Stimulated activated CD4-positive, alpha-beta T cell treated with anti-CD3 and anti-CD28 coated beads, TNF-alpha, amount 100 ng/mL, for 48 hours (primary cell): ENCODE measurements at regions not wholly inside any gene's neighbourhood (a gene's known extent, or its start where the extent isn't known, plus 50 kb on each side); places are given as distances from the start of the nearest gene placed in this dataset.
A peak's percentile ranks its signal among the peaks of the same experiment; 100 is the strongest.
"Not testable (repeated sequence)": the region's sequence is repeated elsewhere in the genome, so short reads cannot be mapped to it uniquely, and the experiment has no call there.

ENCODE experiments used
- DNase-seq, 3 donors: peaks; one replicate each; pipeline ENCODE4 v3.0.0-alpha.2; 2020; ENCODE audit warnings: low read depth in 3 of 3

GRCh38 chr16:52976539-52977167, 76.0 kb downstream of the CHD9NB start:
- no peak for DNase-seq

GRCh38 chr16:52967744-52968143, 85.0 kb downstream of the CHD9NB start:
- DNase-seq: no peak

- no peak for DNase-seq
Measured at GRCh38 chr16:52964290-52964689, 88.4 kb downstream of the CHD9NB start.

DNA sequence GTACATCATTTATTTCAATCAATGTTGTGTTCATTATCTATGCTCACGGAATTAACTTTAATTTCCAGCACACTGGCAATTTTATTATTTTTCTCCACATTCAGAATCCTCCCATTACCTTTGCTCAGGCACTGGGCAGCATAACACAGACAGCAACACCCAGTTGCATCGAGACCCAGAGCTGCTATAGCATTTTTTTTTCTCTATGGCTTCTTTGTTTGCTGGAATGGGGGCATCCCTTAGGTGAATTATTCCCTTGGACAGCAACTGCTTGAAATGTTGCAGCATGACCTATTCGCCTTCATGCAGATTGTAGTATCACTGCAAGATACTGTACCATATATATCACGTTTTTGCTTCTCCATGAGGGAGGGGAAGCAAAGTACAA, 88.8 kb downstream of the CHD9NB start:
- DNase-seq: no peak

GRCh38 chr16:52963212-52963854, 89.4 kb downstream of the CHD9NB start:
- no peak for DNase-seq

DNA sequence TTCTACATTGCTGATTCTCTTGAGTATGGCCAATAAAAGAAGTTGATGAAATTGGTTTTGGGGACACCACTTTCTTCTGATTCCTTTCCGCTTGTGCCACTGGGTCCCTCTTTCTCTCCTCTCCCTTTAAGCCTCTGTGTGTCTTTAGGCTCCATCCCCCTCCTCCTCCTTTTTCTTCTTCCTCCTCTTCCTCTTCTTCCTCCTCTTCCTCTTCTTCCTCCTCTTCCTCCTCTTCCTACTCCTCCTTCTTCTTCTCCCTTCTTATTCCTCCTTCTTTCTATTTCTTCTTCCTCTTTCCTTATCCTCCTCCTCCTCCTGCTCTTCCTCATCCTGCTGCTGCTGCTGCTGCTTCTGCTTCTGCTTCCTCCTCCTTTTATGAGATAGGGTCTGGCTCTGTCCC, 93.7 kb downstream of the CHD9NB start:
- no peak for DNase-seq

GRCh38 chr16:52957199-52957598, 95.5 kb downstream of the CHD9NB start:
- DNase-seq: no peak

- no peak for DNase-seq
Measured at GRCh38 chr16:52956044-52956443, 96.7 kb downstream of the CHD9NB start.

DNA sequence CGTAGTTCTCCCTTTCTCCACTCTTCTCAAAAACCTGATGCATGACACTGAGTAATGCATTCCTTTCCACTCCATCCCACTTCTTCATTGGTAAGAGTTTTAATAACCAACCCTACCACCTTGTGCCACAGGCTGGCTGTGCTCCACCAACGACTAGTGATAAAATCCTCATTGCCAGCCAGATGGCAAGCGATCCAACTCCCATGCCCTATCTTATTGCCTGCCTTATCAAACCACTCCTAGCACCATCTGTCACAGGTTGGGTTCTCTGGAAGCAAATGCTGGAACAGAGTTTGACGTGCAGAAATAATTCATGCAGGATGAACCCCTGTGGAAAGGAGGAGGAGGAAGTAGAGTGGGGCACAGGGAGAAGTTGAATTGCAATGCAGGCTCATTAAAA, 99.5 kb downstream of the CHD9NB start:
- DNase-seq: no peak

DNA sequence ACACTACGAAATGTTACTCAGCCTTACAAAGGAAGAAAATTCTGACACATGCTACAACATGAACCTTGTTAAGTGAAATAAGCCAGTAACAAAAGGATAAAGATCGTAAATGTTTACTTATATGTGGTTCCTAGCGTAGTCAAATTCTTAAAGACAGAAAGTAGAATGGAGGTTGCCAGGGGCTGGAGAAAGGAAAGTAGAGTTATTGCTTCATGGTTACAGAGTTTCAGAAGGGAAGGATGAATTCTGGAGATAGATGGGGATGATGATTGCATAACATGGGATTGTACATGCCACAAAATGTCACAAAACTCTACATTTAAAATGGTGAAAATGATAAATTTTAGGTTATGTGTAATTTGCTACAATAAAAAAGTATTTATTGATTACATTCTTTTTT, 103.8 kb downstream of the CHD9NB start:
- no peak for DNase-seq

- DNase-seq: no peak
Measured at GRCh38 chr16:52932321-52932720, 120.4 kb downstream of the CHD9NB start.

GRCh38 chr16:52929478-52930400, 123.0 kb downstream of the CHD9NB start:
- DNase-seq: no peak

GRCh38 chr16:52928955-52929354, 123.7 kb downstream of the CHD9NB start:
- no peak for DNase-seq

DNA sequence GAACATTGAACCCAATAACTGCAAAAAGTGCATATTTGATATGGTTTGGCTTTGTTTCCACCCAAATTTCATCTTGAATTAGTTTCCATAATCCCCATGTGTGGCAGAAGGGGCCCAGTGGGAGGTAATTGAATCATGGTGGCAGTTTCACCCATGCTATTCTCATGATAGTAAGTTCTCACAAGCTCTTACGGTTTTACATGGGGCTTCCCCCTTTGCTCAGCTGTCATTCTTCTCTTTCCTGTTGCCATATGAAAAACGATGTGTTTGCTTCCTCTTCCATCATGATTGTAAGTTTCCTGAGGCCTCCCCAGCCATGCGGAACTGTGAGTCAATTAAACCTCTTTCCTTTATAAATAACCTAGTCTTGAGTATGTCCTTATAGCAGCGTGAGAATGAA, 127.6 kb downstream of the CHD9NB start:
- DNase-seq: no peak

GRCh38 chr16:52924162-52924561, 128.5 kb downstream of the CHD9NB start:
- no peak for DNase-seq

DNA sequence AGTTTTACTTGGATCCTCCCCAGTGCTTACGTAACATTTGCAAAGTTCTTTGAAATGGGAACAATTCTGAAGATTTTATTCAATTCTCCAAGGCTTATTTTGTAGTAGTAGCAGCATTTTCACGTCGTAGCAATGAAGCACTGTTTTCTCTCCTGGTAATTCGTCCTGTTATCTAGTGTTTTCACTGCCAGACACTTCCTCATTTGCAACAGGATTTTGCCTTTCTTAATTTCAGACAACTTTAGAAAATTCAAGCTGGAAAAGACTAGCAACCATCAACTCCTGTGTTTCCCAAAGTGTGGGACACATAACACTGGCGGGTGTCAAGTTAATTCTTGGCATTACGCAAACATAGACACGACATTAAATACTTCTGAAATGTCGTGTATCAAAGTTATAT, 131.6 kb downstream of the CHD9NB start:
- no peak for DNase-seq

DNA sequence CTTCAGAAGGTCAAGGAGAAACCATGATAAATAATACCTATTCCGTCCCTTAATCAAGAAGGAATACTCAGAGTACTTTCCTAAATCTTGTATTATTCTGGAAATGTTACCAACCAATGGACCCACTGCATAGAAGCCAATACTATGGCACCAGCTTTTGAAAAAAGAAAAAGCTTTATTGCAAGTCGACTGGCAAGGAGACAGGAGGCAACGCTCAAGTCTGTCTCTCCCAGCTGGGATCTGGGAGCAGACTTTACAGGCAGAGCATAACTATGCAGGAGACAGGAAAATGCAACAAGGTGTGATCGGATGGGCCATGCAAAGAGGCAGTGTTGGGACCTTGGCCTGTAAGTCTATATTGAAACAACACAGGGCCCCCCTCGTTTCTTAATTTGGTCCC, 132.4 kb downstream of the CHD9NB start:
- DNase-seq: no peak

GRCh38 chr16:52914428-52914827, 138.3 kb downstream of the CHD9NB start:
- DNase-seq: no peak

DNA sequence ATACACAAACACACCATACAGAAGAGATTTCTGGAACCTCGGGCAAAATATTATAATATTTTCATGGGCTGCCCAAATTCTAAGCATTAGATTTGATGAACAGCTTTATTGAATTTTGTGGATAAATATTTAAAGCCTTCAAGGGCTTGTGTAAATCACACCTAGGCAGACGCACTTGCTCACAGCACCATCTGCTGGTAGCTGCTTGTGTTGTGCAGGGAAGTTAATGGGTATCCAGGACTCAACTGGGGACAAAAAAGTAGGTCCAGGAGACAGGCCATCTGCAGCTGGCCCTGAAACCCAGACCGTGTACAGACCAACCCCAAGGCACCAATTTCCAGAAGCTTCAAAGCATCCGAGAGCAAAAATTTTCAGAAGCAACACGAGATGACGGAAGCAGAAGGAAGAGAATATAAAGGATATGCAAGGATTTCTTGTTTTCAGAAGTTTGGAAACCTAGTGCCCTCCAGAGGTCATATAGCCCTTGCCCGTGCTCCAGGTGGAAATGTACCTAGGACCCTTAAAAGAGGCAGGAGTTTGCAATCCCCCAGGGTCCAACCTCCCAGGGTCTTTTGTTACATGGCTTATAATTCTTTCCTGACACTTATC, 140.0 kb downstream of the CHD9NB start:
- DNase-seq: peak; percentile 10 to 31 (median 17)

- DNase-seq: not testable (repeated sequence)
Measured at GRCh38 chr16:52908057-52908456, 144.6 kb downstream of the CHD9NB start.

GRCh38 chr16:52906281-52906680, 146.4 kb downstream of the CHD9NB start:
- no peak for DNase-seq

DNA sequence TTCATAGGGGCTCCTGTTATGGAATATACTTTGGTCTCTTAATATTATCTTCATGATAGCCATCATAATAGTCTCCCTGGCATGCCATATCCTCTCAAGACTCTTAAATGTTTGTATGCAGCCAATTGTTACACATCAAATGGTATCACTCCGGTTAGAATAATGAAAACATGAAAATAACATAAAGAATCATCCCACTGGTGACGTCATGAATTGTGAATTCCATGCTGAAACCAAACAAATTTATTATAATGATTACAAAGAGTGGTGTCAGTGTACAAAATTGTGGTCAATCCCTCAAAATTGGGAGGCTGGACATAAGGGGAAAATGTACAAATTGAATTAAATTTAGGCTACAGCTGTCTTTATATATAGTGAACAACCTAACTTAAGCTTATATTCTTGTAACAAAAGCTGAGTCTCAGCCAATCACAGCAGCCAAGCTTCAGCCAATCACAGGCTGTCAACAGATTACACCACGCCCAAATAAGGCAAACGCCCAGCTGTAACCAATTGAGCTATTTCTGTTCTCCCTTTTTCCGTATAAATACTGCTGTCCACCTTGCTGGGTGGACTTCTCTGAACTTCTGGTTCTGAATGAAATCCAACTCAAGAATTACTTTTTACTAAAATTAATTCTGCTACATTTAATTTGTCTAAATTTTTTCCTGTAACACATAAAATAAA, 156.1 kb downstream of the CHD9NB start:
- DNase-seq: no peak
